ENCODE measurements at regions not wholly inside any gene's neighbourhood (a gene's known extent, or its start where the extent isn't known, plus 50 kb on each side); places are given as distances from the start of the nearest gene placed in this dataset.

DNA sequence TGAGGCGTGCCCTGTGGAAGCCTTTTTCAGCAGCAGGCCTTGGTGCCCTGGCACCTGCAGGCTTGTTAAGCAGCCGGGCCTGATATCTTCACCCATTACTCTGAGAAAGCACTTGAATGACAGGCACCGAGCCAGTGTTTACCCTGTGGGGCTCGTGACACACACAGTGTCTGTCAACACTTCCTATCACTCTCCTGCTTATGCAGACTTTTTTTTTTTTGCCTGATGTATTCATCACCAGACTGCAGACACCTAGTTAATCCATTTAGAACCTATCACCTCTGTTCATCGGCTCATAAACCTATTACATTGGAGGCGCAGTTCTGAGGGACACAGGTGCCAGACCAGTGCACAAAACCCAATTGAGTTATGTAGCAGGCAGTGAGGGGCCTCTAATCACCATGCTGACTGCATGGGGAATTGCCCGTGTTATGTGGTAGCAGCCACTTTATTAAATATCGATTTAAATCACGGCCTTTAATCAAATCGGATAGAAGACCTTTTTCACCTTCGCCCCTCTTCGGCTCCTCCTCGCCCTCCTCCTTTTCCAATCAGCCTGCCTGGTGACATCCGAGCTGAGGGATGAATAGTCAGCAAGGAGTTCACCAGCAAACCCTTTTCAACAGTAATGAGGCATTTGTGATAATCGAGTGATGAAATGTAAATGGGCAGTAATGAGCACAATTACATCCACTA lies 962.9 kb upstream of the SLC35B3 start:
- Histone ChIP-seq H3K9me3 (ENCODE audit: control insufficient read depth in 2 of 2, insufficient read depth in 1 of 2, low read length in 1 of 2) (no peaks in the 10 kb centered on the region), H3K27me3 (ENCODE audit: control insufficient read depth in 2 of 2, insufficient read depth in 1 of 2, low read length in 1 of 2) (peaks cover 0 to 11% of the 10 kb centered on the region in 2 donors), H3K27ac (ENCODE audit: low read depth in 1 of 2, low read length in 1 of 2) (no peak overlapping the region), H3K36me3 (ENCODE audit: control insufficient read depth in 2 of 2, insufficient read depth in 2 of 2, low read length in 1 of 2) (no peaks in the 10 kb centered on the region), H3K4me3 (ENCODE audit: low read length in 2 of 2) (no peak overlapping the region), H3K4me1 (ENCODE audit: control insufficient read depth in 2 of 2, insufficient read depth in 2 of 2, low read length in 2 of 2) (no peaks in the 10 kb centered on the region)
- no peak for DNase-seq (ENCODE audit: low read depth in 6 of 9, low spot score in 9 of 9)
- 91% methylated on average over 15 of the region's 15 CpGs for WGBS

DNA sequence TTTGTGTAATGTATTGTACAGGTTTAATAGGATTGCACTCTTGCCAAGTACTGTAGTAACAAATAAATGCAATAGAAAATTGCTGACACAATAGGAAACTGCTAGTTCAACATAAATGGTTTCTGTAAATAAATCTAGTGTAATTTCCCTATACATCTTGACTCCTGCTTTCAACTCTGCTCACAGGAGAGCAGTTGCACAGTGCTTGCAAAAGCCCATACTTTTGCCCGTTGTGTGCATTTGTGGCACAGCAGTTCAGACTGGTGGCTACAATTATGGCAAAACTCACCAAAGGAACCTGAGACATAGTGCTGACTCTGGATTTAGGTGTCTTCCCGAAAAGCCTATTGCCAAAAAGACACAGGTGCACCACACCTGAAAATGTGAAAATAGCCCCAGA lies 953.3 kb upstream of the SLC35B3 start:
- Histone ChIP-seq H3K27me3 (ENCODE audit: control insufficient read depth in 2 of 2, insufficient read depth in 1 of 2, low read length in 1 of 2) (no peaks in the 10 kb centered on the region), H3K36me3 (ENCODE audit: control insufficient read depth in 2 of 2, insufficient read depth in 2 of 2, low read length in 1 of 2) (no peaks in the 10 kb centered on the region), H3K4me1 (ENCODE audit: control insufficient read depth in 2 of 2, insufficient read depth in 2 of 2, low read length in 2 of 2) (no peaks in the 10 kb centered on the region), H3K4me3 (ENCODE audit: low read length in 2 of 2) (no peak overlapping the region), H3K9me3 (ENCODE audit: control insufficient read depth in 2 of 2, insufficient read depth in 1 of 2, low read length in 1 of 2) (peaks cover 0 to 3% of the 10 kb centered on the region in 2 donors), H3K27ac (ENCODE audit: low read depth in 1 of 2, low read length in 1 of 2) (no peak overlapping the region)
- DNase-seq (ENCODE audit: low read depth in 6 of 9, low spot score in 9 of 9) = no peak
- 94% methylated on average over 2 of the region's 2 CpGs for WGBS

DNA sequence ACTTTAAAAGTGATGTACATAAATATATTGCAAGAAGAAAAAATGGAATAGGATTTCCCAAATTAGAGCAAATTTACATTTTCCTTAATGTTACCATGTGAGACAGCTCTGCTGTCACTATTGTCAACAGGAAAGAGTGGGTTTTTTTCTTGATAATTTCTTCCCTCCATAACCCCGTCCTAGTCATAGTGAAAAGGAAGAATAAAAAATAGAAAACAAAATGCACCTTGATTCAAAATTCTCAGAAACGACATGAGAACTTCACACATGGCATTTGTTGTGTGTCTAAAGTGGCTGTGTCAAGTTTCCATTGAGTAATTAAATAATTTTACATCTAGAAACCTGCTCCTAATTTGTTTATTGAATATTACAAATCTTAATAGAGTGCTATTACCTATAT lies 945.2 kb upstream of the SLC35B3 start:
- Histone ChIP-seq H3K9me3 (ENCODE audit: control insufficient read depth in 2 of 2, insufficient read depth in 1 of 2, low read length in 1 of 2) (no peaks in the 10 kb centered on the region), H3K36me3 (ENCODE audit: control insufficient read depth in 2 of 2, insufficient read depth in 2 of 2, low read length in 1 of 2) (no peaks in the 10 kb centered on the region), H3K4me3 (ENCODE audit: low read length in 2 of 2) (no peak overlapping the region), H3K4me1 (ENCODE audit: control insufficient read depth in 2 of 2, insufficient read depth in 2 of 2, low read length in 2 of 2) (no peaks in the 10 kb centered on the region), H3K27me3 (ENCODE audit: control insufficient read depth in 2 of 2, insufficient read depth in 1 of 2, low read length in 1 of 2) (no peaks in the 10 kb centered on the region), H3K27ac (ENCODE audit: low read depth in 1 of 2, low read length in 1 of 2) (no peak overlapping the region)
- no peak for DNase-seq (ENCODE audit: low read depth in 6 of 9, low spot score in 9 of 9)
- 74% methylated on average over 2 of the region's 2 CpGs for WGBS

DNA sequence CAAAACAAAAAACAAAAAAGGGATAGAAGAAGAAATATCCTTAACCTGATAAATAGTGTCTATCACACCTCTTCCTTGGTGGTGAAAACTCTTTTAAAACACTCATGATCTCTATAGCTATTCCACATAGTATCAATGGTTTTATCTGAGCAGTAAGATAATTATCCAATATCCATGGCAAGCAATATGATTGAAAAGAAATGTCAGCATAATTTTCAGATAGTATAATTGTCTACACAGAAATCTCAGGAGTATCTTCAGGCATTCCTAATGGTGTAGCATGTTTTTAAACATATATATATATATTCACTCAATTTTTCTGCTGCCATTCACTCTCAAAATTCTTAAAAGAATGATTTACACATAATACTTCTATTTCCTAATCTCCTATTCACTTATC lies 938.0 kb upstream of the SLC35B3 start:
- H3K27ac ChIP-seq (ENCODE audit: low read depth in 1 of 2, low read length in 1 of 2) = no peak overlapping the region
- no peak overlapping the region for H3K4me3 ChIP-seq (ENCODE audit: low read length in 2 of 2)
- no peaks in the 10 kb centered on the region for H3K27me3 ChIP-seq (ENCODE audit: control insufficient read depth in 2 of 2, insufficient read depth in 1 of 2, low read length in 1 of 2)
- no peaks in the 10 kb centered on the region for H3K9me3 ChIP-seq (ENCODE audit: control insufficient read depth in 2 of 2, insufficient read depth in 1 of 2, low read length in 1 of 2)
- no peaks in the 10 kb centered on the region for H3K36me3 ChIP-seq (ENCODE audit: control insufficient read depth in 2 of 2, insufficient read depth in 2 of 2, low read length in 1 of 2)
- no peak for DNase-seq (ENCODE audit: low read depth in 6 of 9, low spot score in 9 of 9)
- no peaks in the 10 kb centered on the region for H3K4me1 ChIP-seq (ENCODE audit: control insufficient read depth in 2 of 2, insufficient read depth in 2 of 2, low read length in 2 of 2)

DNA sequence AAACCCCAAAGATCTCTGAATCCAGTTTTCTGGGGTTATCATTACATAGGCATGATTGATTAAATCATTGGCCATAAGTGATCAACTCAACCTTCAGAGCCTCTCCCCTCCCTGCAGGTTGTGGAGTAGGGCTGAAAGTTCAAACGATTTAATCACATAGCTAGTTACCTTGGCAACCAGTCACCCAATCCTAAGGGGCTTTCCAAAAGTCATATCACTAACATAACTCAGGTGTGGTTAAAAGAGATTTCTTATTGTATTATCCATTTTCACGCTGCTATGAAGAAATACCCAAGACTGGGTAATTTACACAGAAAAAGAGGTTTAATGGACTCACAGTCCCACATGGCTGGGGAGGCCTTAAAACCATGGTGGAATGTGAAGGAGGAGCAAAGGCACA lies 935.1 kb upstream of the SLC35B3 start:
- Histone ChIP-seq H3K36me3 (ENCODE audit: control insufficient read depth in 2 of 2, insufficient read depth in 2 of 2, low read length in 1 of 2) (no peaks in the 10 kb centered on the region), H3K27me3 (ENCODE audit: control insufficient read depth in 2 of 2, insufficient read depth in 1 of 2, low read length in 1 of 2) (no peaks in the 10 kb centered on the region), H3K27ac (ENCODE audit: low read depth in 1 of 2, low read length in 1 of 2) (no peak overlapping the region), H3K4me3 (ENCODE audit: low read length in 2 of 2) (no peak overlapping the region), H3K9me3 (ENCODE audit: control insufficient read depth in 2 of 2, insufficient read depth in 1 of 2, low read length in 1 of 2) (no peaks in the 10 kb centered on the region), H3K4me1 (ENCODE audit: control insufficient read depth in 2 of 2, insufficient read depth in 2 of 2, low read length in 2 of 2) (no peaks in the 10 kb centered on the region)
- 83% methylated on average over 2 of the region's 2 CpGs for WGBS
- no peak for DNase-seq (ENCODE audit: low read depth in 6 of 9, low spot score in 9 of 9)

DNA sequence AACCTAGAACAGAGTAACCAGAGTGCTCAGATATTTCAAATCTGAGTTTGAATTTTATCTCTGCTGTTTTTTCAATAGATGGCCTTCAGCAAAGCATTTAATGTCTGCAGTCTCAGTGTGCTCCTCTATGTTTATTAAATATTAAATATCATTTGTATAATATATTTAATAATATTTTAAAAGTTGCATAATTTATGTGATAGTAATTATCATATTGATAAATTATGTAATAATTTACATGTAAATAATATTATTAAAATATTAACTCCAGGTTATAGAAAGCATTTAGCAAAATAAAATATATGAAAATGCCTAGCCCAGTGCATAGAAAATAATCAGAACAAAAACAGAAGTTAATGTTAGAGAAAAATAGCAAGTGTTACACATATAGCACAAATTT lies 930.0 kb upstream of the SLC35B3 start:
- DNase-seq (ENCODE audit: low read depth in 6 of 9, low spot score in 9 of 9) = no peak
- H3K27me3 ChIP-seq (ENCODE audit: control insufficient read depth in 2 of 2, insufficient read depth in 1 of 2, low read length in 1 of 2) = no peaks in the 10 kb centered on the region

DNA sequence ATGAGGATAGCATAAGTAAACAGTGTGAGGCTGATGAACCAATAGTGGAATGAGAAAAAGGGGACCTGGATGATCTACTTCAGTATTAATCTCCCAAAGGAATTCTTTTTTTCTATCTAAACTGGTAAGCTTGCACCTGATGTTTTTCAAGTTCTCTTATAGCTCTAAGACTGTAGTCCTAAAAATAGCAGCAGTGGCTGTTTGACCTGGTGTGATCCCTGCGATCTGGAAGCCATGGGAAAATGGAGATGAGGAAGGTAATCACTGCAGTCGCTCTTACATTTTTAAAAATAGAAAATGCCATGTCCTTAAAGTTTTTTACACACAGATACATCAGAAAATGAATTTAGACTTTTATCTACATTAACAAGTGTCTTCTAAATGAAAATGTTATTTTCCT lies 926.4 kb upstream of the SLC35B3 start:
- H3K36me3 ChIP-seq (ENCODE audit: control insufficient read depth in 2 of 2, insufficient read depth in 2 of 2, low read length in 1 of 2) = no peaks in the 10 kb centered on the region
- H3K9me3 ChIP-seq (ENCODE audit: control insufficient read depth in 2 of 2, insufficient read depth in 1 of 2, low read length in 1 of 2) = no peaks in the 10 kb centered on the region
- no peaks in the 10 kb centered on the region for H3K4me1 ChIP-seq (ENCODE audit: control insufficient read depth in 2 of 2, insufficient read depth in 2 of 2, low read length in 2 of 2)
- no peak overlapping the region for H3K27ac ChIP-seq (ENCODE audit: low read depth in 1 of 2, low read length in 1 of 2)
- H3K27me3 ChIP-seq (ENCODE audit: control insufficient read depth in 2 of 2, insufficient read depth in 1 of 2, low read length in 1 of 2) = no peaks in the 10 kb centered on the region
- WGBS = 84% methylated on average over 2 of the region's 2 CpGs
- no peak overlapping the region for H3K4me3 ChIP-seq (ENCODE audit: low read length in 2 of 2)
- DNase-seq (ENCODE audit: low read depth in 6 of 9, low spot score in 9 of 9) = no peak

More for the DNA sequence above, 930.0 kb upstream of the SLC35B3 start:
- Histone ChIP-seq H3K9me3 (ENCODE audit: control insufficient read depth in 2 of 2, insufficient read depth in 1 of 2, low read length in 1 of 2) (no peaks in the 10 kb centered on the region), H3K4me3 (ENCODE audit: low read length in 2 of 2) (no peak overlapping the region), H3K36me3 (ENCODE audit: control insufficient read depth in 2 of 2, insufficient read depth in 2 of 2, low read length in 1 of 2) (no peaks in the 10 kb centered on the region), H3K27ac (ENCODE audit: low read depth in 1 of 2, low read length in 1 of 2) (no peak overlapping the region), H3K4me1 (ENCODE audit: control insufficient read depth in 2 of 2, insufficient read depth in 2 of 2, low read length in 2 of 2) (no peaks in the 10 kb centered on the region)

DNA sequence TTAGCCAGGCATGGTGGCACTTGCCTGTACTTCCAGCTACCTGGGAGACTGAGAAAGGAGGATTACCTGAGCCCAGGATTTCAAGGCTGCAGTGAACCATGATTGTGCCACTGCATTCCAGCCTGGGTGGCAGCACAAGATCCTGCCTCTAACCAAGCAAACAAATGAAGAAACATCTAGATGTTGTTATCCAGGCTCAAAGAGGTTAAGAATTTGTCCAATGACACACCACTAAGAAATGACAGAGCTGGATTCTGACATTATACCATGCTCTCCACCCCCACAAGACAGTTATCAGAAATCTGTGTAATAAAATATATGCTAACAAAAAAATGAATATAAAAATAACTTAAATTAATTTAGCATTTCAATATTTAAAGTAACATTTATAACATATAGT lies 925.5 kb upstream of the SLC35B3 start:
- Histone ChIP-seq H3K4me3 (ENCODE audit: low read length in 2 of 2) (no peak overlapping the region), H3K9me3 (ENCODE audit: control insufficient read depth in 2 of 2, insufficient read depth in 1 of 2, low read length in 1 of 2) (no peaks in the 10 kb centered on the region), H3K4me1 (ENCODE audit: control insufficient read depth in 2 of 2, insufficient read depth in 2 of 2, low read length in 2 of 2) (no peaks in the 10 kb centered on the region), H3K27me3 (ENCODE audit: control insufficient read depth in 2 of 2, insufficient read depth in 1 of 2, low read length in 1 of 2) (no peaks in the 10 kb centered on the region), H3K36me3 (ENCODE audit: control insufficient read depth in 2 of 2, insufficient read depth in 2 of 2, low read length in 1 of 2) (no peaks in the 10 kb centered on the region), H3K27ac (ENCODE audit: low read depth in 1 of 2, low read length in 1 of 2) (no peak overlapping the region)
- DNase-seq (ENCODE audit: low read depth in 6 of 9, low spot score in 9 of 9) = no peak

DNA sequence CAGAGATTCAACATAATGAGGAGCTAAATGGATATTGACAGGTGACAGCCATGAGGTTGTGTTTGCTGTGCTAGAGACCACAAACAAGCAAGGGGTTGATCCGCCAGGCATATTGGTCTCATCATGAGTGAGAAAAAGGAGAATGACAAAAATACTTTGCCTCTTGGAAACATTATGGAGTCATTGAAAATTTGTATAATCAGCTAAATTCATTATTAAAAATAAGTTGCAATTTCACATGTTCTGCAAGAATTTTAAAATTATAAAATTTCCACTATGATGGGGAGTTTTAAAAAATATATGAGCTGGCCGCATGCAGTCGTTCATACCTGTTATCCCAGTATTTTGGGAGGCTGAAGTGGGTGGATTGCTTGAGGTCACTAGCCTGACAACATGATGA lies 912.3 kb upstream of the SLC35B3 start:
- Histone ChIP-seq H3K4me1 (ENCODE audit: control insufficient read depth in 2 of 2, insufficient read depth in 2 of 2, low read length in 2 of 2) (no peaks in the 10 kb centered on the region), H3K9me3 (ENCODE audit: control insufficient read depth in 2 of 2, insufficient read depth in 1 of 2, low read length in 1 of 2) (no peaks in the 10 kb centered on the region), H3K4me3 (ENCODE audit: low read length in 2 of 2) (no peak overlapping the region), H3K27ac (ENCODE audit: low read depth in 1 of 2, low read length in 1 of 2) (no peak overlapping the region), H3K27me3 (ENCODE audit: control insufficient read depth in 2 of 2, insufficient read depth in 1 of 2, low read length in 1 of 2) (no peaks in the 10 kb centered on the region), H3K36me3 (ENCODE audit: control insufficient read depth in 2 of 2, insufficient read depth in 2 of 2, low read length in 1 of 2) (no peaks in the 10 kb centered on the region)
- no peak for DNase-seq (ENCODE audit: low read depth in 6 of 9, low spot score in 9 of 9)
- WGBS = 94% methylated on average over 3 of the region's 3 CpGs

DNA sequence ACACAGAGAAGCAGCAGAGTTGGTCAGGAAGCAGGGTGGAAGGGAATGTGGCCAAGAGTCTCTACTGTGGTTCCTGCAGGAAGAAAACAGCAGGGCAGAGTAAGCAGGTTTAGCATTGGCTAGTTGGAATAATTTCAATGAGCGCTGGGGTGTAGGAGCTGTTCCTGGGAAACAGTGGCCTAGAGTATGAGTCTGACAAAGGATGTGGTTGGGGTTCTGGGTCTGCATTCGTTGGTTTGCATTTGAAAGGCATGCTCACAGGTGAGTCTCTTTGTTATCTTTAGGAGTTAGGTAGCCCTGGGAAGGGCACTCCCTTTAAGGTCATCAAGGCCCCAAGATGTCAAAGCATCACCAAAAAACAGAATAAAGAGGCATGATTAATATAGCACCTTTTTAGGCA lies 911.6 kb upstream of the SLC35B3 start:
- Histone ChIP-seq H3K9me3 (ENCODE audit: control insufficient read depth in 2 of 2, insufficient read depth in 1 of 2, low read length in 1 of 2) (no peaks in the 10 kb centered on the region), H3K27me3 (ENCODE audit: control insufficient read depth in 2 of 2, insufficient read depth in 1 of 2, low read length in 1 of 2) (no peaks in the 10 kb centered on the region), H3K4me3 (ENCODE audit: low read length in 2 of 2) (no peak overlapping the region), H3K27ac (ENCODE audit: low read depth in 1 of 2, low read length in 1 of 2) (no peak overlapping the region), H3K4me1 (ENCODE audit: control insufficient read depth in 2 of 2, insufficient read depth in 2 of 2, low read length in 2 of 2) (no peaks in the 10 kb centered on the region), H3K36me3 (ENCODE audit: control insufficient read depth in 2 of 2, insufficient read depth in 2 of 2, low read length in 1 of 2) (no peaks in the 10 kb centered on the region)
- WGBS = 92% methylated on average over 2 of the region's 2 CpGs
- no peak for DNase-seq (ENCODE audit: low read depth in 6 of 9, low spot score in 9 of 9)

All from thymus (tissue), 11 donors.